ENCODE measurements at regions not wholly inside any gene's neighbourhood (a gene's known extent, or its start where the extent isn't known, plus 50 kb on each side); places are given as distances from the start of the nearest gene placed in this dataset.

DNA sequence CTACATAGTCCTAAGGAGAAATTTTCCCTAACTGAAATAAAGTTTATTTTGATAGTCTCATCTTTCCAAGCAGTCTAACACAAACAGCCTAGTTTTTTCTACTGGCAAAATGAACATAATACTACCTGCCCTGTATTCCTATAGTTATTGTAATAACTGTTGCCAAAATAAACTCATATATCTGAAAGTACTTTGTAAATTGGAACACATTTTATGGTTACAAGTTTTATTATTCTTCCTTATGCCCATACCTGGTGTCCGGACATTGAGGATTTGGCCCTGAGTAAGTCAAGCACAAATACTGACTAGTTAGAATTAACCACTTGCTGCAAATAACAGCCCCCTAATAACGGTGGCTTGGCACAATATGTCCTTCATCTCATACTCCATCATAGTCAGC lies 120.4 kb upstream of the TOM1L1 start:
- no peak overlapping the region for H3K4me3 ChIP-seq
- H3K36me3 ChIP-seq, result no peaks in the 10 kb centered on the region
- no peaks in the 10 kb centered on the region for H3K27me3 ChIP-seq (replicated peaks; ENCODE audit: insufficient read depth)
- WGBS, result 27% methylated on average over 2 of the region's 2 CpGs
- TF ChIP-seq POLR2A (IDR thresholded peaks at IDR 0.05) (no peak), POLR2AphosphoS5 (IDR thresholded peaks at IDR 0.05) (peak; percentile 73)
- intact Hi-C loops (cut with DNase I), result no loop called here
- peak; percentile 5 for DNase-seq (ENCODE audit: low spot score)
- no peaks in the 10 kb centered on the region for H3K4me1 ChIP-seq (replicated peaks)
- no peaks in the 10 kb centered on the region for H3K9me3 ChIP-seq
- H3K27ac ChIP-seq, result no peak overlapping the region

DNA sequence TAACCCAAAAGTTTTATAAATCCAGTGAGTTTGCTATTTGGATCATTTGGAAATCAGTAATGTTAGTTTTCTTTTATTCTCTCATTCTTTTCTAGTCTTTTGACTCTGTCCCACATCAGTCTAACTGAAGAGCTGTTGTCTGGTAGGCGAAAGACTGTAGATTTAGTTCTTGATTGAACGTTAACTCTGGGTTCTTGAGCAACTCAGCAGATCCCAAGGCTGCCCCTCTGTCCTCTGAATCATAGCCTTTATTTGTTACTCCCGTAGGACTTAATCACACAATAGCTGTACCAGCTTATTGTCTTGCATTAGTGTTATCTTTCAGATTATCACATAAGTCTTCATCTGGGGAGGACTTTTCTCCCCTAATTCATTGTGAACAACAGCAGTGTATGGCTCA lies 119.3 kb upstream of the TOM1L1 start:
- Histone ChIP-seq H3K9me3 (no peaks in the 10 kb centered on the region), H3K36me3 (no peaks in the 10 kb centered on the region), H3K27ac (no peak overlapping the region), H3K4me3 (no peak overlapping the region), H3K4me1 (replicated peaks) (no peaks in the 10 kb centered on the region), H3K27me3 (replicated peaks; ENCODE audit: insufficient read depth) (no peaks in the 10 kb centered on the region)
- intact Hi-C loops (cut with DNase I), result no loop called here
- no peak for DNase-seq (ENCODE audit: low spot score)
- TF ChIP-seq, protein P1, sequence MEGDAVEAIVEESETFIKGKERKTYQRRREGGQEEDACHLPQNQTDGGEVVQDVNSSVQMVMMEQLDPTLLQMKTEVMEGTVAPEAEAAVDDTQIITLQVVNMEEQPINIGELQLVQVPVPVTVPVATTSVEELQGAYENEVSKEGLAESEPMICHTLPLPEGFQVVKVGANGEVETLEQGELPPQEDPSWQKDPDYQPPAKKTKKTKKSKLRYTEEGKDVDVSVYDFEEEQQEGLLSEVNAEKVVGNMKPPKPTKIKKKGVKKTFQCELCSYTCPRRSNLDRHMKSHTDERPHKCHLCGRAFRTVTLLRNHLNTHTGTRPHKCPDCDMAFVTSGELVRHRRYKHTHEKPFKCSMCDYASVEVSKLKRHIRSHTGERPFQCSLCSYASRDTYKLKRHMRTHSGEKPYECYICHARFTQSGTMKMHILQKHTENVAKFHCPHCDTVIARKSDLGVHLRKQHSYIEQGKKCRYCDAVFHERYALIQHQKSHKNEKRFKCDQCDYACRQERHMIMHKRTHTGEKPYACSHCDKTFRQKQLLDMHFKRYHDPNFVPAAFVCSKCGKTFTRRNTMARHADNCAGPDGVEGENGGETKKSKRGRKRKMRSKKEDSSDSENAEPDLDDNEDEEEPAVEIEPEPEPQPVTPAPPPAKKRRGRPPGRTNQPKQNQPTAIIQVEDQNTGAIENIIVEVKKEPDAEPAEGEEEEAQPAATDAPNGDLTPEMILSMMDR (IDR thresholded peaks at IDR 0.05), result no peak
- no peak for TF ChIP-seq POLR2A (IDR thresholded peaks at IDR 0.05)
- no peak for TF ChIP-seq POLR2AphosphoS5 (IDR thresholded peaks at IDR 0.05)
- 93% methylated on average over 3 of the region's 3 CpGs for WGBS

- intact Hi-C loops (cut with DNase I), result no loop called here
- Histone ChIP-seq H3K4me1 (replicated peaks) (no peaks in the 10 kb centered on the region), H3K27ac (no peak overlapping the region), H3K36me3 (no peaks in the 10 kb centered on the region), H3K4me3 (no peak overlapping the region), H3K9me3 (no peaks in the 10 kb centered on the region), H3K27me3 (replicated peaks; ENCODE audit: insufficient read depth) (no peaks in the 10 kb centered on the region)
- 82% methylated on average over 3 of the region's 3 CpGs for WGBS
- TF ChIP-seq, protein P1 (IDR thresholded peaks at IDR 0.05), result no peak
- no peak for TF ChIP-seq POLR2AphosphoS5 (IDR thresholded peaks at IDR 0.05)
- DNase-seq (ENCODE audit: low spot score), result no peak
These were observed 116.3 kb upstream of the TOM1L1 start for GRCh38 chr17:54784305-54784704.

GRCh38 chr17:54785643-54786268 lies 114.9 kb upstream of the TOM1L1 start:
- Histone ChIP-seq H3K4me3 (no peak overlapping the region), H3K36me3 (no peaks in the 10 kb centered on the region), H3K9me3 (no peaks in the 10 kb centered on the region), H3K27ac (no peak overlapping the region), H3K27me3 (replicated peaks; ENCODE audit: insufficient read depth) (no peaks in the 10 kb centered on the region), H3K4me1 (replicated peaks) (no peaks in the 10 kb centered on the region)
- DNase-seq (ENCODE audit: low spot score), result no peak
- TF ChIP-seq POLR2AphosphoS5 (IDR thresholded peaks at IDR 0.05) (no peak), POLR2A (IDR thresholded peaks at IDR 0.05) (no peak)
- TF ChIP-seq, protein P1 (IDR thresholded peaks at IDR 0.05), result no peak
- intact Hi-C loops (cut with DNase I), result no loop called here
- WGBS, result 94% methylated on average over 8 of the region's 8 CpGs

DNA sequence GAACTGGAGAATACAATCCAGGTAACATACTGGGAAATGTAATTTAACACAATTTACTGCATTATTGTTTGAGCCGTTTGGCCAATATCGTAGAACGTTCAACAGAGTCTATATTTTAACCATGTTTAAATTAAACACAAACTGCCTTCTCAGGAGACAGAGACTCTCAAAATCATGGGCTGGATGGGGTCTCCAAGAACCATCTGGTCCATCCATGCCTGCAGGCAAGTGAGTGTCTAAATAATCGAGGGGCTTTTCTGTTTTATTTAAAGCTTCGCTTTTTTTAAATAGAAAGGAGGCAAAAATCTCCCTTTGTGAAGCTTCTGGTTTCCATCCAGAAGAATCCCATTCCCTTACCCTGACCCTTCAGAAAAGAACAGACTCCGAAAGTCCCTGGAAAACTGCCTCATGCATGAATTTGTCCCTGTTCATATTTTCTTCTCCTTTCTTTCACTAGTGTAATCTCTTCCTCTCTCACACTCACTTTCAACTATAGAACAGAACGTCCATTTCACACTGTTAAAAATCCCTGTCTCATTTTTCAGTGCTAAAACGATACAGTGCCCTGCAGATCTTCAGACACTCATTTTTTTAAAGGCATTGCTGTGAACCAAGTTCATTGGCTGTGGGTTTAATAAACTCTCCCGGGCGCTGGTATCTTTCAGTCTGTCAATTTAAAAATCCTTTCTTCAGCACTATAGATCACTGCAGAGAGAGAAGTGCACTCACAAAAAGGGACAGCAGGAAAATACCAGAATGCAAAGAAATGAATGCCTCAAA lies 111.4 kb upstream of the TOM1L1 start:
- DNase-seq (ENCODE audit: low spot score), result no peak
- no peaks in the 10 kb centered on the region for H3K27me3 ChIP-seq (replicated peaks; ENCODE audit: insufficient read depth)
- no peaks in the 10 kb centered on the region for H3K36me3 ChIP-seq
- H3K27ac ChIP-seq, result no peak overlapping the region
- H3K4me3 ChIP-seq, result no peak overlapping the region
- no peaks in the 10 kb centered on the region for H3K9me3 ChIP-seq
- TF ChIP-seq POLR2AphosphoS5 (IDR thresholded peaks at IDR 0.05), result no peak
- no peak for TF ChIP-seq POLR2A (IDR thresholded peaks at IDR 0.05)
- TF ChIP-seq, protein P1 (IDR thresholded peaks at IDR 0.05), result no peak
- WGBS, result 54% methylated on average over 10 of the region's 10 CpGs
- intact Hi-C loops (cut with DNase I), result no loop called here
- no peaks in the 10 kb centered on the region for H3K4me1 ChIP-seq (replicated peaks)

Data from prostate gland (tissue), 2 donors.